B cell (primary cell): ENCODE measurements at regions not wholly inside any gene's neighbourhood (a gene's known extent, or its start where the extent isn't known, plus 50 kb on each side); places are given as distances from the start of the nearest gene placed in this dataset.

Source experiments
- CTCF ChIP-seq: fragments of 200-600 bp; IDR thresholded peaks from one replicate; pipeline ENCODE4 v1.8.0; 2022; ENCODE audit warnings: antibody characterized with exemption, mild to moderate bottlenecking
- EZH2 ChIP-seq: IDR thresholded peaks from 2 replicates; pipeline ENCODE4 v1.6.1; 2012; ENCODE audit warnings: borderline replicate concordance, low read depth, mild to moderate bottlenecking, moderate library complexity, low read length; ENCODE audit not compliant: insufficient read depth, poor library complexity, severe bottlenecking

GRCh38 chr13:67833564-67833963, 603.4 kb upstream of the PCDH9 start:
- TF ChIP-seq CTCF (no peak), EZH2 (no peak)
